ENCODE measurements at regions not wholly inside any gene's neighbourhood (a gene's known extent, or its start where the extent isn't known, plus 50 kb on each side); places are given as distances from the start of the nearest gene placed in this dataset.

- TF ChIP-seq ZNF462 (CRISPR knock-in tag; IDR thresholded peaks at IDR 0.05) = no peak
Measured at GRCh38 chr4:17272154-17272553, 239.7 kb downstream of the QDPR start (continued).

GRCh38 chr4:17265653-17266052 lies 246.2 kb downstream of the QDPR start:
- no peaks in the 10 kb centered on the region for H3K9me3 Mint-ChIP-seq
- H3K4me1 ChIP-seq (ENCODE audit: insufficient read depth) = peaks cover 9% of the 10 kb centered on the region
- H3K36me3 Mint-ChIP-seq (ENCODE audit: low read depth) = no peaks in the 10 kb centered on the region
- peaks cover 6% of the 10 kb centered on the region for H3K27me3 Mint-ChIP-seq (ENCODE audit: insufficient read depth, low read depth, poor library complexity)
- H3K4me1 Mint-ChIP-seq = peaks cover 6% of the 10 kb centered on the region; the same call in 1 of the 3 replicates
- H3K27me3 ChIP-seq (ENCODE audit: insufficient read depth) = no peaks in the 10 kb centered on the region
- H3K27ac Mint-ChIP-seq = no peak overlapping the region
- no peaks in the 10 kb centered on the region for H4K20me1 ChIP-seq (replicated peaks; ENCODE audit: insufficient read depth)
- no peak overlapping the region for H2AFZ ChIP-seq
- no peaks in the 10 kb centered on the region for H3K79me2 ChIP-seq (replicated peaks; ENCODE audit: insufficient read depth)
- ATAC-seq = no peak
- no peak overlapping the region for H3K4me2 ChIP-seq
- no peaks in the 10 kb centered on the region for H3F3A ChIP-seq (replicated peaks; ENCODE audit: low read depth)
- H3K9me2 ChIP-seq (ENCODE audit: insufficient read depth) = peaks cover 8% of the 10 kb centered on the region; the same call in 1 of the 2 replicates
- H3K27ac ChIP-seq (ENCODE audit: low read depth) = no peak overlapping the region
- H3K4me3 Mint-ChIP-seq = no peak overlapping the region
- no peak for DNase-seq (ENCODE audit: low spot score)
- no peaks in the 10 kb centered on the region for H3K36me3 ChIP-seq (ENCODE audit: insufficient read depth)
- H3K4me3 ChIP-seq = no peak overlapping the region
- TF ChIP-seq NANOG (IDR thresholded peaks at IDR 0.05; ENCODE audit: borderline replicate concordance) (no peak), EZH2 (IDR thresholded peaks at IDR 0.05; ENCODE audit: low read depth, unreplicated experiment) (no peak), ZNF462 (CRISPR knock-in tag; IDR thresholded peaks at IDR 0.05) (no peak), ZNF331 (CRISPR knock-in tag; IDR thresholded peaks at IDR 0.05; ENCODE audit: low read depth) (no peak), REST (IDR thresholded peaks at IDR 0.05; ENCODE audit: unreplicated experiment) (no peak), JUNB (IDR thresholded peaks at IDR 0.05; ENCODE audit: unreplicated experiment) (no peak)

All from GM23338 (cell line).